HG03095 (cell line): ENCODE measurements at regions not wholly inside any gene's neighbourhood (a gene's known extent, or its start where the extent isn't known, plus 50 kb on each side); places are given as distances from the start of the nearest gene placed in this dataset.
"Not testable (repeated sequence)": the region's sequence is repeated elsewhere in the genome, so short reads cannot be mapped to it uniquely, and the experiment has no call there.

Experiments used
- ATAC-seq: cut with Tn5 transposase; IDR thresholded peaks from one replicate; pipeline ENCODE4 v1.9.1; 2021; ENCODE audit warnings: moderate library complexity; ENCODE audit not compliant: unreplicated experiment

DNA sequence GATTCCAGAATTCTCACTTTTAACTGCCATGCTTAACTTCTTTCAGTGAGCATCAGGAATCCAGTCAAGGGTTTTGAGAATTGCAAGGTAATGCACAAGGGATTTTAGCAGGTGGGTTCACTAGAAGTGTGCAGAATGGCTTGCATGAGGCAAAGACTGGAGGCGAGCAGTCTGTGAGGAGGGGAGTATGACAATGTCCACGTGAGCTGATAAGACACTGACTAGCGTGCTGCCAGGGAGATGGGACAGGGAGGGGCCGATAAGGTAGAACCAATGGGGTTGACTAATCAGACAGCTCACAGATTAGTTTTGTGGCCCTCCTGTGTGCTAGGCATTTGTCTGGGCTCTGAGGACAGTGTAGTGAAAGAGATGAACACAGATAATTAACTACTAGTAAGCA, 102.0 kb upstream of the DAZL start:
- no peak for ATAC-seq

DNA sequence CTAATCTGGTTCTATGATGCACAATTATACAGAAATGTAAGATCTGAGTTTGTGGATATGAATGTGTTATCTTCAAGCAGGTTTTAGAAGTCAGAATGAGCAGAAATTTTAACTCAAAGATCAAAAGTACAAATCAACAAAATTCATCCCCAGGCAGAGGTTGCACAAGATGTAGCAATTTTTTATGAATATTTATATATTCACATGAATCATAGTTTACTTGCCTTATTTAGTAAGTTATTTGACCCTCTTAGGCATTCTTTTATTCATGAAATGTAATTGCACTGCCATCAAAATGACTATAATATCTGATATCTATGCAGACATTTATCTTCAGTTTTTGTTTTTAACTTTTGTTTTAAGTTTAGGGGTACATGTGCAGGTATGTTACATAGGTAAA, 103.1 kb upstream of the DAZL start:
- no peak for ATAC-seq

DNA sequence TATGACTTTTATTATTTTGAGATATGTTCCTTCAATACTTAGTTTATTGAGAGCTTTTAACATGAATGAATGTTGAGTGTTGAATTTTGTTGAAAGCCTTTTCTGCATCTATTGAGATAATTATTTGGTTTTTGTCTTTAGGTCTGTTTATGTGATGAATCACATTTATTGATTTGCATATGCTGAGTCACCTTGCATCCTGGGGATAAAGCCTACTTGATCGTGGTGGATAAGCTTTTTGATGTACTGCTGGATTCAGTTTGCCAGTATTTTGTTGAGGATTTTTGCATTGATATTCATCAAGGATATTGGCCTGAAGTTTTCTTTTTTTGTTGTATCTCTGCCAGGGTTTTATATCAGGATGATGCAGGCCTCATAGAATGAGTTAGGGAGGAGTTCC, 106.5 kb upstream of the DAZL start:
- ATAC-seq: not testable (repeated sequence)

DNA sequence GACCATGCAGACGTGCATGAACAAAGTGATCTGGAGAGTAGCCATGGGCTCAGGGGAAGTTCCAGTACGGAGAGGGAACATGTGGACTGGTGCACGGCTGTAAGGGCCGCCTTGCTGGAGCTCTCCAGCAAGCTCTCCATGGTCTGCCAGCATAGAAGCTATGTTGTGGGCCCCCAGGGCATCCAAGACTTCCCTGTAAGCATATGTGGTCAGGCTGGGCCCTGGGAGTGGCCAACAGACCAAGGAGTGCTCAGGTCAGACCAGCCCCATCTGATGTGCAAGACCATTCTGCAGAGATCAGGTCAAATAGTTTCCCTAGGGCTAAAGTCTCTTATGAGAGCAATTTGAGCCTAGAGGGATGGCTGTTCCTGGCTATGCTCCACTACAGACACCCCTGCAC, 110.1 kb upstream of the DAZL start:
- no peak for ATAC-seq

DNA sequence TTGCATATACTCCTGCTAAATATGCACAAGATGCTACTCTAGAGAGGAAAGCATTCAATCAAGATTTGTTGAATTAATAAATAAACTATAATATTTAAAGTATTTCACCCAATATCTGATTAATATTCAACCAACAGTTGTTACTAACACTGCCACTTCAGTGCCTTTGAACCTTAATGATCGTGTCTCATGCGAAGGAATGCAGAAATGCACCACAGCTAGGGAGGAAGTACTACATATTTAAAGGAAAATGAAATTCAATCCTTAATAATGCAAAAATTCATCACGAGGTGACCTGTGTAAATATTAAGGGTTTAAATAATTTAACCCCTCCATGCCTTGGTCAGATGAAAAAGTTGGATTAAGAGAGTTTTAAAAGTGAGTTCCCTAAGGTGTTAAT, 114.2 kb upstream of the DAZL start:
- no peak for ATAC-seq

DNA sequence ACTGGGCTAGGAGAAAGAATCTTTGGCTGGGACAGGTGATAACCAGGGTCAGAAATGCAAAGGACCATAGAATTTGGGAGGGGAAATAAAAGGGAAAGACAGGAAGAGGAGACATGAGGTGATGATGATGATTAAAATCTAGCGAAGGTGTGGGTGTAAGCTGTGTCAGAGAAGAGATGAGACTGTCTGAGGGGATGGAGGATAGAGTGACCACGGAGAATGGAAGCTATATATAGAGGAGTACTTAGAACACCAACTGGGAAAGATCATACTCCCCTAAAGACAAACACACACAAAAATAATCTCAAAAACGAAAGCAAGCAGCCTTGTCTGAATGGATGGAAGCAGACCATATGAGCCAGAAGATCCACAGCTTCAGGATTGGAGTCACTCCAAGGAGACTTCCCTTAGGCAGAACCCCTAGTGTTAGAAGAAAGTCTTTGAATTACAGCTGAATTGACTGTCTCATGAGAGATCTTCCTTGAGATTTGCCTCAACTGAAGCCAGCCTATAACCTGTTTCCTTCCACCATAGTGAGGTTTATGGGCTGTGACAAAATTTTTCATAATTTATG, 115.2 kb upstream of the DAZL start:
- no peak for ATAC-seq

DNA sequence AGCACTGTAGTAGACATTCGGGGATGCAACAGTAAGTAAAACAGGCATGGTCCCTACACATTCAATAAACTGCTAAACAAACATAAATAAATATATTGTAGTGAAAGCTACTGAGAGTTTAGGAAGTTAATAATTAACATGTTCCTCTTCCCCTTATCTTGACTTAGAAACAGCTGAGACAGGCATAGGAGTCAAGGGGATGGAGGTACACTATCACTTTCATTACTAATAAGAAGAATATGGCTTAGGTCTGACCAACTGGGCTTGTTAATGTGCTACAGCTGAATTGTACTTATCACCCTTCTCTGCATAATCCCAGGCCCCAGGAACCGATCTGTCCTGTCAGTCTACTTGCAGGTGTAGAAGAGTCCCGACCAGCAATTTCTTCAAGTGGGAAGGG, 116.3 kb upstream of the DAZL start:
- ATAC-seq: no peak

DNA sequence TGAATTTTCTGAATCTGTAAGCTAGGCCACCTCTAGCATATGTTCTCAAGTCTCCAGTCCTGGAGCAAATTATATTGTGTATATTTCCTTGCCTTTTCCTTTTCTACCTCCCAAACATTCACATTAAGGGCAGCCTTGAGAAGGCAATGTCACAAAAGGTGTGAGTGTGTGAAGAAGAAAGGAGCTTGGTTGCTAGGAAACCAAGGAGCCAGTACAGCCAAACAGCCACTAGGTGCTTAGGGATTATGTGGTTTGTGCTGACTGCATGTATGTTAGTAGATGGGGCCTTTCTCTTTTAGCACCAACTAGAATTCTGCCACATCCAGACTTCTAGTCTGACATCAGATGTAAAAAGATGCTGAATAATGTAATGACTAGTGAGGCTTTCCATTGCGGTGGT, 118.8 kb upstream of the DAZL start:
- no peak for ATAC-seq

DNA sequence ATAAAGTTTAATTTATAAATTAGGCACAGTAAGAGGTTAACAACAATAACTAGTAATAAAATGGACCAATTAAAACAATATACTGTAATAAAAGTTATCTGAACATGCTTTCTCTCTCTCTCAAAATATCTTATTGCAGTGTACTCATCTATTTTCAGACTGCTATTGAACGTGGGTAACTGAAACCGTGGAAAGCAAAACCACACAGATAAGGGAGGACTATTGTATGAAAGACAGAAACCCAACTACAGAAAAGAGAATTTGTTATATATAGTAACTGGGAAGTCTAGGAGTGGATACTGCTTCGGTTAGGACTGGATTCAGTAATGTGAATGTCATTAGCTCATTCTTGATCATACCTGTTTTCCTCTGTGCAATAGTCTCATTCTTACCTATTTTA, 119.3 kb upstream of the DAZL start:
- no peak for ATAC-seq

DNA sequence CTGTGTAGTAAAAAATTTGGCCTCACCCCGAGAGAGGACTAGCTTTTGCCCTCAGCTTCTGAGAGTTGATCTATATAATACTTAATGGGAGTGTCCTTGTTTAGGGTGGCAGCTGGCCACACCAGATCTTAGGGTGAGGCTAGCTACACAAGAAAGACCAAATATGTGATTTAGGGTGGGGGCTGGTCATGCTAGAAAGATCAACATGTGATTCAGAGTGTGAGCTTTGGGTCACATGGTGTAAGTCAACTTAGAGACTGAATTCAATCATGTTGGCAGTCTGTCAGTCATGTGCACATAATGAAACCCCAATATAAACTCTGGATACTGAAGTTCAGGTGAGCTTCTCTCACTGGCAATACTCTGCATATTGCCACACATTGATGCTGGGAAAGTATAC, 120.7 kb upstream of the DAZL start:
- no peak for ATAC-seq

DNA sequence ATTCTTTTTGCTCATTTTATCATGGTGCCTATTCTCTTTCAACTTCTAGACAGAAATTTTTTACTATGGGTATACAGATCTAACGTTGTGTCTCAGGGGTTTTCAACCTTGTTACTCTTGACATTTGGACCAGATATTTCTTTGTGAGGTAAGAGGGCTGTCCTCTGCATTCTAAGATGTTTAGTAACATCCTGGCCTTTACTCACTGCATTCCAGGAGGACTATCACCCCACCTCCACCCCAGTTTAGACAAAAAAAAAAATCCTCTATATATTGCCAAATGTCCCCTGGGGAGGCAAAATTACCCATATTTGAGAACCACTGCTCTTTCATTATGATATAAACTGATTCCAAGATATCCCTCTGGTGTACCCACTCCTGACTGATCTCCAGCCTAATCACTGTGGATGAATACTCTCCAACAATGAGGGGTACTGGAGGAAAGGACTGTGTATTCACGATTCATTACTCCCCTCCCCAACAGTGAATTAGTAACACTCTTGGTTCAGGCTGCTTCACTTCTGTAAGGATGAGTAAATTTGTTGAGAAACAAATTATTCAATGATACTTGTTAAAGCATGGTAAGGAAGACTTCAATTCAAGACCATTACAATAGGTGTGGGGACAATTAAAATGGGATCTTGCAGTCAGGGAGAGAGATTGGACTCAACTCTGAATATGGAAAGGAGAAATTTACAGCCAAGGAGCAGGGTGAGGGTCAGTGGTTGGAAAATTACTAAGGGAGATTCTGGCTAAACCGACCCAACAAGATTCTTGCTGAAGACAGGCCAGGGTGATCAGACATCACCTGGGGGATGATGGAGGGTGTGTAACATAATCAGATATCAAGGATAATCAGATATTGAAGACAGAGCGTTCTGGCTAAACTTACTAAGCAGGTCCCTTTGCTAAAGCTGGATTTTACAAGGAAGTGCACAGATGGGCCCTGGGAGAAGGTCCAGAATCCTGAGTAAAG, 123.8 kb upstream of the DAZL start:
- no peak for ATAC-seq

DNA sequence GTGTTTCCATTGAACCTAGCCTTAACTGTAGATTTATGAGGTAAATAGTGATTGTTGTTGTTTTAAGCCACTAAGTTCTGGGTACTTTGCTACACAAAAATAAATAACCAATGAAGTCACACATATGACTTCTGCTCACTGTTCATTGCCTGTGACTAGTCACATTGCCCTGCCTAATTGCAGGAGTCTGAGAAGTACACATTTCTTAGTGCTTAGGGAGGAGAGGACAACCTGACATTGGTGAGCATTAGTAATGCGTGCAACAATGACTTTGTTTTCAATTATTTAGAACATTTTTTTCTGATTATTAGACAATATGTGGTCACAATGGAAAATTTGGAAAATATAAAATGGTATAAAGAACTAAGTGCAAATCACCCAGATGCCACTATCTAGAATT, 133.2 kb upstream of the DAZL start:
- ATAC-seq: no peak

DNA sequence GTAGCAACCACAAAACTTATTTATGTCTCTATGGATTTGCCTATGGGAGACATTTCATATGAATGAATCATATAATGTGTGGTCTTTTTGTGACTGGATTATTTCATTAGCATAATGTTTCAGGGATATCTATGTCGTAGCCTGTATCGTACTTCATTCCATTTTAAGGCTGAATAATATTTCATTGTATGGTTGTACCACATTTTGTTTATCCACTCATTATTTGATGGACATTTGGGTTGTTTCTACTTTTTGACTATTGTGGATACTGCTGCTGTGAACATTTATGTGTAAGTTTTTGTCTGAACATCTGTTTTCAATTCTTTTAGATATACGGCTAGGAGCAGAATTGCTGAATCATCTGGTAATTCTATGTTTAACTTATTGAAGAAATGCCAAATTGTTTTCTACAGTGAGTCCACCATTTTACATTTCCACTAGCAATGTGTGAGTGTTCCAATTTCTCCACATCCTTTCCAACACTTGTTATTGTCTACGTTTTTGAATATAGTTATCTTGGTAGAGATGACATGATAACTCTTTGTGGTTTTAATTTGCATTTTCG, 134.4 kb upstream of the DAZL start:
- no peak for ATAC-seq

DNA sequence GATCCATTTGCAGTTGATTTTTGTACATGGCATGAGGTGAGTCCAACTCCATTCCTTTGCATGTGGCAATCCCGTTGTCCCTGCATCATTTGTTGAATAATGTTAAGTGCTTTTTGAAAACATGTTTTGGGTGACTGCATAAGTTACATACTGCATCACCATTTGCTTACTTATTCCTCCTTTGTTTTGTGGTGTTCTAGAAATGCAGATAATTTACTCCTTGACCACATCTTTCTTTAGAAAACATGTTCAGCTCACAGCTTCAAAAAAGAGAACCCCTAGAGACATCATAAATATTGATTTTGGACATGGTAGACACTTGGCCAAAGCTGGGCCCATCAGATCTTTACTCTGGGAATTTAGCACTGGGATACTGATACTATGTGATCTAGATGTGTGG, 135.3 kb upstream of the DAZL start:
- ATAC-seq: no peak

DNA sequence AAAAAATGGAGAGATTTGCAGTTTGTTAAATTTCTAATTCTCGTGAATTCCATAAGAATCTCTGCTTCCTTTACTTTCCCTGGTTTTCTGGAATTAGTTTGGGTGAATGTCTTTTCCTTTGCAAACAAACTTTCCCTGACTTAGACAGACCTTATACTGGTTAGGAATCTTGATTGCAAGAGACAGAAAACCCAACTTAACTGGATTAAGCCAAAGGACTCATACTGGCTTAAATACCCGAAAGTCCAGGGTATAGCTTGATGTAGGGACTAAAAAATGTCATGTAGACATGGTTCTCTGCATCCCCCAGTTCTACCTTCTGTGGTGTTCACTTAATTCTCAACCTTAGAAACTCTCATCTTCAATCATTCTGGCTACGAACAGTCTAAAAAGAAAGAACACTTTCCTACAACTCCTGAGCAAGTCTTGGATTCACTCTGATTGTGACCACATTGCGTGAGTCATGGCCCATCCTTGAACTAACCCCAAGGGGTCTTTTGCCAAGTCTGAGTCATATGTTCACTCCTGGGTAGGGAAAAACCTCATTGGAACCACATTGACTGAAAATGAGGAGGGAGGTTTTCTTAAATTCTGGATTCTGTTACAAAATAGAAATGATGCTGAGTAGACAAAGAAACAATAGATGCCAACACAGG, 136.0 kb upstream of the DAZL start:
- ATAC-seq: peak; percentile 41

DNA sequence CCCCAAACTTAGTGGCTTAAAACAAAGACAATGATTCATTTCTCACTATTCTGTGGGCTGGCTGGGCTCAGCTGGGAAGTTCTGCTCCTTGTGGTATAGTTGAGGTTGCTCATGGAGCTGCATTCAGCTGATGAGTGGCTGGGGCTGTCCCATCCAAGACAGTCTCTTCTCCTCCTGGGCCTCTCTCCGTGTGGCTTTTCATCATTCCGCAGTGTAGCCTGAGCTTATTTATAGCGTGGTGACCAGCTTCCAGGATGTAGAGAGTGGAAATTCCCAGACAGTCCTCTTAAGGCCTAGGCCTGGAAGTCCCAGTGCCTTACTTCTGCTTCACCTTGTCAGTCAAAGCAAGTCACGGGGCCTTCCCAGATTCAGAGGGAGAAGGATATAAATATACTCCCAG, 136.7 kb upstream of the DAZL start:
- ATAC-seq: peak; percentile 63

DNA sequence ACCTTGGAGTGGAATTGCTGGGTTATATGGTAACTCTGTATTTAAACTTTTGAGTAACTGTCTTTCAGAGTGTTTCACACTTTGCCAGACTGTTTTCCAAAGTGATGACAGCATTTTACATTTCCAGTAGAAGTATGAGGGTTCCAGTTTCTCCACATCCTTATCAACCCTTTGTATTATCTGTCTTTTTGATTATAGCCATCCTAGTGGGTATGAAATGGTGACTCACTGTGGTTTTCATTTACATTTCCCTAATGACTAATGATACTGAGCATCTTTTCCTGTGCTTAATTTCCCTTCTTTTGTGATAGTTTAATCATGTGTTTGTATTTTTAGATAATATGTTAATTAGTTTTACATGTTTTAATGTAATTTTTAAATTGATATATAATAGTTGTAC, 138.1 kb upstream of the DAZL start:
- ATAC-seq: no peak

DNA sequence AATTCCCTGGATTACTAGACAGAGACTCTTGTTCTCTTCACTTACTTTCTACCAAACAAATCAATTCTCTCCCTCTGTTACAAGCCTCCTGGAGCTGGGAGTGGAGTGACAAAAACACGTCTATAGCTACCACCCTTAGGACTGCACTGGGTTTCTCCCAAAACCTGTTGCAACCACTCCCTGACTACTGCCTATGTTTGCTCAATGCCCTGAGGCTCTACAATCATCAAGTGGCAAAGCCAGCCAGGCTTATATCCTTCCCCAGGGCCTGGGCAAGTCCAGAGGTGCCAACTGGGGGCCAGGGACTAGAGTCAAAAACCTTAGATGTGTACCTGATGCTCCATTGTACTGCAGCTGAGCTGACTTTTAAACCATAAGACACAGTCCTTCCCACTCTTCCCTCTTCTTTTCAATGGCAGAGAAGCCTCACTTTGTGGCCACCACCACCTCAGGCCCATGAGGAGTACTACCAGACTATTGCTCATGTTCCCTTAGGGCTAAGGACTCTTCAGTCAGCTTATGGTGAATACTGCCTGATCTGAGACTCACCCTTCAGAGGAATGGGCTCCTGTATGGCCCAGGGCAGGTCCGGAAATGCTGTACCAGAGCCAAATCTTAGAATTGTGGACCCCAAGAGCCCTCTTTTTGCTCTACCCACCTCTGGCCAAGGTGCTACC, 125.4 kb upstream of the PLCL2 start:
- no peak for ATAC-seq

DNA sequence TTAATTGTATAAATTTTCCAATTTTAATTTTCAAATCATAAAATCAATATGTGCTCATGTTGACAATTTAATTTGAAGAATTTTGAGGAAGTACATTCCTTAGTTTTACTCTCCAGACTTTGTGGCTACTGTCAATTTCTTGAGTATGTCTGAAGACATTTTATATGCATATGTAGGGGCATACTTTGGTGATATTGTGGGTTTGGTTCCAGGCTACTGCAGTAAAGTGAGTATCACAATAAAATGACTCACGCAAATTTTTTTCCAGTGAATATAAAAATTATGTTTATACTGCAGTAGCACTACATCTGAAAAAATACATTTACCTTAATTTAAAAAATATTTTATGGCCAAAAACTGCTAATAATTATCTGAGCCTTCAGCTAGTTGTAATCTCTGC, 123.2 kb upstream of the PLCL2 start:
- ATAC-seq: no peak

DNA sequence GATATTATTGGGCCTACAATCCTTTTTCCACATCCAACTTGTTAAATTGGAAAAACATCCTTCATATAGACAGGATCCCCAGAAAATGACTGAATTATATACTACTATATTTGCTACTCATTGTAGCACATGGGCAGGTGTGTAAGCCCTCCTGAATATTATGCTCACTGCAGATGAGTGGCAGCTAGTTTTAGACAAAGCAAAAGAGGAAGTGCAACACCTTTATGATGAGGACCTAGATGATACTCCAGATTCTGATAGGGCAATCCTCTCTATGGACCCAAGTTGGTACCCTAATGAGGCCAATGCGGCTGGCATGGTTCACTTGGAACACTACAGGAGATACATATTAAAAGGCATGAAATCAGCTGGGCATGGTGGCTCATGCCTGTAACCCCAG, 119.1 kb upstream of the PLCL2 start:
- ATAC-seq: no peak

DNA sequence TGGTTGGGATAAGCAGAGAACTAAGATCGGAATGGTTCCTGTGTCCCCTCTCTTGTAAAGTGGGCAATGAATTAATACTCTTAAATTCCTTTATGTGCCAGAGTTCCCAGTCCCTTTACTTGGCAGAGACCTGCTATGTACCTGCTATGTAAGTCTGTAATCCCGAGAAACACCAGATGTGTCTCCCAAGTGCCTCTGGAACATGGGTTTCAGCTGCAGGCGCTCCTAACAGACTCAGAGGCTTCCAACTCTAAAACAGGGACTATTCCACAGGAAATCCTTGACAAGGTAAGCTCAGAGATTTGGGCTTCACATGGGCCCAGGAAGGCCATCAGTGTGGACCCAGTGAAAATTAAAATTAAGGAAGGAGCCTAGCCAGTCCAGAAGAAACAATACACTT, 117.7 kb upstream of the PLCL2 start:
- no peak for ATAC-seq
